Prostate gland (tissue), 2 donors: ENCODE measurements at regions not wholly inside any gene's neighbourhood (a gene's known extent, or its start where the extent isn't known, plus 50 kb on each side); places are given as distances from the start of the nearest gene placed in this dataset.
"Not testable (repeated sequence)": the region's sequence is repeated elsewhere in the genome, so short reads cannot be mapped to it uniquely, and the experiment has no call there.

Experiments used
- DNase-seq: peaks from one replicate; pipeline ENCODE4 v3.0.0-alpha.2; 2019; ENCODE audit warnings: low spot score
- H3K27ac ChIP-seq, 2 donors: fragments of 200-600 bp; sonication (generic); 2 replicates each; pipeline ENCODE4 v1.5.1; 2017 to 2019
- H3K27me3 ChIP-seq: fragments of 200-600 bp; sonication (generic); replicated peaks from 2 replicates; pipeline ENCODE4 v1.5.1; 2019; ENCODE audit not compliant: insufficient read depth
- H3K36me3 ChIP-seq, 2 donors: fragments of 200-600 bp; sonication (generic); 1 replicate in 1 of 2; 2 replicates in 1 of 2; pipeline versions ENCODE4 v1.5.1 to v1.8.1; 2017 to 2019
- H3K4me1 ChIP-seq: fragments of 200-600 bp; sonication (generic); replicated peaks from 2 replicates; pipeline ENCODE4 v1.5.1; 2019
- H3K4me3 ChIP-seq, 2 donors: fragments of 200-600 bp; sonication (generic); 2 replicates each; pipeline ENCODE4 v1.5.1; 2017 to 2019
- H3K9me3 ChIP-seq: fragments of 200-600 bp; sonication (generic); 2 replicates; pipeline ENCODE4 v1.5.1; 2017
- POLR2A ChIP-seq: fragments of 450-650 bp; IDR thresholded peaks from one replicate; pipeline ENCODE4 v1.6.1; 2016; ENCODE audit warnings: antibody characterized with exemption, mild to moderate bottlenecking
- POLR2AphosphoS5 ChIP-seq: sonication (generic); formaldehyde crosslinking; IDR thresholded peaks from one replicate; pipeline ENCODE4 v1.6.1; 2017; ENCODE audit warnings: antibody characterized with exemption
- WGBS: methylation state at CpG from one replicate; pipeline ENCODE4 v1.1.5; 2018; 5-methylcytosine and 5-hydroxymethylcytosine counted together
- intact Hi-C: fragments of 100-400 bp; cut with DNase I; formaldehyde crosslinking; loops from one replicate; pipeline ENCODE4 v1.14.2; 2022
- TF ChIP-seq, protein P1 (sequence below), 4 experiments: fragments of 200-600 bp in 2 of 4; fragments of 450-650 bp in 2 of 4; sonication (generic) in 2 of 4; IDR thresholded peaks; 1 replicate in 3 of 4; 2 replicates in 1 of 4; pipeline ENCODE4 v1.5.1; 2016 to 2019; ENCODE audit warnings: antibody characterized with exemption in 4 of 4, mild to moderate bottlenecking in 2 of 4, moderate library complexity in 2 of 4

DNA sequence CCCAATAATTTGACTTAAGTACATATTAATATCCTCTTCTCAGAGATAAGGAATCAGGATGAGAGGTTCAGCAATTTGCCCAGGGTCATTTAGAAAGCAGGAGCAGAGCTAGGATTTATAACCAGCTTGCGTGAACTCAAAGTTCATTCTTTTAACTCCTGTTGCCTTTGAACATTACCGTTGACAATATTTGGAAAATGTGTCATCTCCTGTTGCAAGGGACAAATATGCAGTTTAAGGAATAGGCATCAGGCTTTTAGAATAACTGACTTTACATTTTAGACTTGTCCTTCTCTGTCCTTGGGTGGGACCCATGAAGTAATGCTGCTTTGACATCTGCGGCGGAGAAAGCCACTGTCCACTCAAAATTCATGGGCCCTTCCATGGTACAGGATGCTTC lies 252.2 kb upstream of the RGMA start:
- no peak overlapping the region for H3K27ac ChIP-seq
- DNase-seq, result no peak
- H3K4me1 ChIP-seq, result no peaks in the 10 kb centered on the region
- H3K36me3 ChIP-seq, result no peaks in the 10 kb centered on the region
- intact Hi-C loops, result no loop called here
- no peak overlapping the region for H3K4me3 ChIP-seq
- 74% methylated on average over 4 of the region's 4 CpGs for WGBS
- H3K27me3 ChIP-seq, result no peaks in the 10 kb centered on the region
- no peak for TF ChIP-seq POLR2A
- no peak for TF ChIP-seq POLR2AphosphoS5
- TF ChIP-seq, protein P1, sequence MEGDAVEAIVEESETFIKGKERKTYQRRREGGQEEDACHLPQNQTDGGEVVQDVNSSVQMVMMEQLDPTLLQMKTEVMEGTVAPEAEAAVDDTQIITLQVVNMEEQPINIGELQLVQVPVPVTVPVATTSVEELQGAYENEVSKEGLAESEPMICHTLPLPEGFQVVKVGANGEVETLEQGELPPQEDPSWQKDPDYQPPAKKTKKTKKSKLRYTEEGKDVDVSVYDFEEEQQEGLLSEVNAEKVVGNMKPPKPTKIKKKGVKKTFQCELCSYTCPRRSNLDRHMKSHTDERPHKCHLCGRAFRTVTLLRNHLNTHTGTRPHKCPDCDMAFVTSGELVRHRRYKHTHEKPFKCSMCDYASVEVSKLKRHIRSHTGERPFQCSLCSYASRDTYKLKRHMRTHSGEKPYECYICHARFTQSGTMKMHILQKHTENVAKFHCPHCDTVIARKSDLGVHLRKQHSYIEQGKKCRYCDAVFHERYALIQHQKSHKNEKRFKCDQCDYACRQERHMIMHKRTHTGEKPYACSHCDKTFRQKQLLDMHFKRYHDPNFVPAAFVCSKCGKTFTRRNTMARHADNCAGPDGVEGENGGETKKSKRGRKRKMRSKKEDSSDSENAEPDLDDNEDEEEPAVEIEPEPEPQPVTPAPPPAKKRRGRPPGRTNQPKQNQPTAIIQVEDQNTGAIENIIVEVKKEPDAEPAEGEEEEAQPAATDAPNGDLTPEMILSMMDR (IDR thresholded peaks at IDR 0.05), result no peak
- H3K9me3 ChIP-seq, result no peaks in the 10 kb centered on the region

DNA sequence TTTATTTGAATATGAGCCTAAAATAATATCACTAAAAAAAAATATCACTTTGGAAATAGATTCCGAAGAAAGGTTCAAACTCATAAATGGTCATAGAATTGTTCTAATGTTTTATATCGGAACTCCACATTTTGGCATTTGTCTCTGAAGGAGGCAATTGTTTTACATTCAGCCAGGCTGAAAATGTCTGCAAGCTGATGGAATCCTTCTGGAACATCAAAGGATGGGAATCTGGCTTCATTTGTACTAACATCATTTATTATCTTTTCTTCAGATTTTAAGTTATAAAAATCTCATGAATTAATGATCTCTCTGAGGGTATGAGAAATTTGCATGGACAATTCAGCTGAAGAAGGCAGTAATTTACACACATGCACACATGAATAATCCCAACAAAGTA lies 251.4 kb upstream of the RGMA start:
- TF ChIP-seq, protein P1 (IDR thresholded peaks at IDR 0.05), result no peak
- TF ChIP-seq POLR2AphosphoS5 (no peak), POLR2A (no peak)

GRCh38 chr15:93333796-93334195 lies 244.8 kb upstream of the RGMA start:
- no peaks in the 10 kb centered on the region for H3K36me3 ChIP-seq
- no peaks in the 10 kb centered on the region for H3K9me3 ChIP-seq
- H3K27me3 ChIP-seq, result no peaks in the 10 kb centered on the region
- TF ChIP-seq POLR2AphosphoS5 (no peak), POLR2A (no peak)
- TF ChIP-seq, protein P1 (IDR thresholded peaks at IDR 0.05), result no peak
- 47% methylated on average over 6 of the region's 6 CpGs for WGBS
- intact Hi-C loops, result no loop called here
- H3K4me1 ChIP-seq, result no peaks in the 10 kb centered on the region
- no peak for DNase-seq
- H3K27ac ChIP-seq, result no peak overlapping the region
- no peak overlapping the region for H3K4me3 ChIP-seq

More for the DNA sequence above, 251.4 kb upstream of the RGMA start:
- no peaks in the 10 kb centered on the region for H3K4me1 ChIP-seq
- no peak for DNase-seq
- intact Hi-C loops, result no loop called here
- no peak overlapping the region for H3K4me3 ChIP-seq
- 41% methylated on average over 2 of the region's 2 CpGs for WGBS
- H3K9me3 ChIP-seq, result no peaks in the 10 kb centered on the region
- no peak overlapping the region for H3K27ac ChIP-seq
- no peaks in the 10 kb centered on the region for H3K27me3 ChIP-seq
- H3K36me3 ChIP-seq, result no peaks in the 10 kb centered on the region

DNA sequence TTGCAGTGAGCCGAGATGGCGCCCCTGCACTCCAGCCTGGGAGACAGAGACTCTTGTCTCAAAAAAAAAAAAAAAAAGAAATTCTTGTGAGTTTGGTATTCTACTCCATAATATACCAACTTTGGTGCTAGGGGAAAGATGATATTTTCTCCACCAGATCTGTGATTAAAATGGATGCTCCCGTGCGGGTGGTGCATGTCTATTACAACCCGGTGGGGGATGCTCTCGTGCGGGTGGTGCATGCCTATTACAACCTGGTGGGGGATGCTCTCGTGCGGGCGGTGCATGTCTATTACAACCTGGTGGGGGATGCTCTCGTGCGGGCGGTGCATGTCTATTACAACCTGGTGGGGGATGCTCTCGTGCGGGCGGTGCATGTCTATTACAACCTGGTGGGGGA lies 244.1 kb upstream of the RGMA start:
- DNase-seq, intact Hi-C loops, H3K9me3 ChIP-seq, H3K27ac ChIP-seq, H3K36me3 ChIP-seq, H3K27me3 ChIP-seq, H3K4me1 ChIP-seq, H3K4me3 ChIP-seq: not testable (repeated sequence)
- WGBS, result 63% methylated on average over 15 of the region's 16 CpGs

- H3K4me1 ChIP-seq, result no peaks in the 10 kb centered on the region
- no peaks in the 10 kb centered on the region for H3K36me3 ChIP-seq
- WGBS, result 25% methylated on average over 4 of the region's 4 CpGs
- TF ChIP-seq POLR2A, result no peak
- TF ChIP-seq, protein P1 (IDR thresholded peaks at IDR 0.05), result no peak
- TF ChIP-seq POLR2AphosphoS5, result no peak
- H3K4me3 ChIP-seq, result no peak overlapping the region
- no peak overlapping the region for H3K27ac ChIP-seq
- DNase-seq, result no peak
- no peaks in the 10 kb centered on the region for H3K9me3 ChIP-seq
- intact Hi-C loops, result no loop called here
- H3K27me3 ChIP-seq, result no peaks in the 10 kb centered on the region
Observed at GRCh38 chr15:93332168-93332553, 243.2 kb upstream of the RGMA start.
